Fibroblast of skin of right quadriceps (primary cell): ENCODE measurements at regions not wholly inside any gene's neighbourhood (a gene's known extent, or its start where the extent isn't known, plus 50 kb on each side); places are given as distances from the start of the nearest gene placed in this dataset.
A peak's percentile ranks its signal among the peaks of the same experiment; 100 is the strongest.

Experiments used
- DNase-seq: peaks from one replicate; pipeline ENCODE4 v3.0.0-alpha.2; 2013

GRCh38 chr1:208866386-208866955 lies 622.3 kb upstream of the PLXNA2 start:
- DNase-seq = no peak

- peak; percentile 50 for DNase-seq
Measured at GRCh38 chr1:208868554-208868953, 624.4 kb upstream of the PLXNA2 start.

- no peak for DNase-seq
Measured at GRCh38 chr1:208874915-208875314, 630.7 kb upstream of the PLXNA2 start.

GRCh38 chr1:208879022-208879421 lies 634.8 kb upstream of the PLXNA2 start:
- no peak for DNase-seq

- DNase-seq = no peak
Measured at GRCh38 chr1:208880433-208881100, 636.4 kb upstream of the PLXNA2 start.

- no peak for DNase-seq
Measured at GRCh38 chr1:208885060-208885459, 640.9 kb upstream of the PLXNA2 start.

GRCh38 chr1:208885650-208886049 lies 641.5 kb upstream of the PLXNA2 start:
- no peak for DNase-seq

GRCh38 chr1:208888376-208888775 lies 644.2 kb upstream of the PLXNA2 start:
- DNase-seq = no peak

- DNase-seq = no peak
Measured at GRCh38 chr1:208892147-208892546, 648.0 kb upstream of the PLXNA2 start.

GRCh38 chr1:208893251-208893650 lies 649.1 kb upstream of the PLXNA2 start:
- DNase-seq = no peak

GRCh38 chr1:208895181-208895580 lies 651.0 kb upstream of the PLXNA2 start:
- no peak for DNase-seq

GRCh38 chr1:208895820-208896219 lies 651.6 kb upstream of the PLXNA2 start:
- no peak for DNase-seq

GRCh38 chr1:208896768-208897167 lies 652.6 kb upstream of the PLXNA2 start:
- no peak for DNase-seq

- DNase-seq = no peak
Measured at GRCh38 chr1:208899438-208899837, 655.3 kb upstream of the PLXNA2 start.

- no peak for DNase-seq
Measured at GRCh38 chr1:208903251-208903905, 659.2 kb upstream of the PLXNA2 start.

GRCh38 chr1:208907790-208908189 lies 663.6 kb upstream of the PLXNA2 start:
- DNase-seq = no peak

- no peak for DNase-seq
Measured at GRCh38 chr1:208909011-208909984, 665.1 kb upstream of the PLXNA2 start.

- no peak for DNase-seq
Measured at GRCh38 chr1:208910161-208910560, 666.0 kb upstream of the PLXNA2 start.

- DNase-seq = no peak
Measured at GRCh38 chr1:208917281-208917680, 666.2 kb upstream of the CAMK1G start.

GRCh38 chr1:208917723-208918122 lies 665.8 kb upstream of the CAMK1G start:
- DNase-seq = no peak

- DNase-seq = no peak
Measured at GRCh38 chr1:208918160-208918559, 665.4 kb upstream of the CAMK1G start.

GRCh38 chr1:208919371-208919770 lies 664.1 kb upstream of the CAMK1G start:
- peak; percentile 51 for DNase-seq

- DNase-seq = no peak
Measured at GRCh38 chr1:208921259-208921658, 662.3 kb upstream of the CAMK1G start.
